SU-DHL-6 (cell line): ENCODE measurements at regions not wholly inside any gene's neighbourhood (a gene's known extent, or its start where the extent isn't known, plus 50 kb on each side); places are given as distances from the start of the nearest gene placed in this dataset.

Experiments
- EZH2phosphoT487 ChIP-seq: fragments of 200-600 bp; sonication (generic), shearing (Covaris generic); conservative IDR thresholded peaks from 2 replicates; pipeline ENCODE4 v1.6.1; 2018; ENCODE audit warnings: mild to moderate bottlenecking, antibody characterized with exemption, low read length, moderate library complexity, mixed read lengths
- TF ChIP-seq, protein P1 (sequence below): fragments of 200-600 bp; sonication (generic); IDR thresholded peaks from one replicate; pipeline ENCODE4 v1.5.1; 2017; ENCODE audit warnings: antibody characterized with exemption, mild to moderate bottlenecking, low read length, moderate library complexity; ENCODE audit not compliant: insufficient read depth, poor library complexity, severe bottlenecking

DNA sequence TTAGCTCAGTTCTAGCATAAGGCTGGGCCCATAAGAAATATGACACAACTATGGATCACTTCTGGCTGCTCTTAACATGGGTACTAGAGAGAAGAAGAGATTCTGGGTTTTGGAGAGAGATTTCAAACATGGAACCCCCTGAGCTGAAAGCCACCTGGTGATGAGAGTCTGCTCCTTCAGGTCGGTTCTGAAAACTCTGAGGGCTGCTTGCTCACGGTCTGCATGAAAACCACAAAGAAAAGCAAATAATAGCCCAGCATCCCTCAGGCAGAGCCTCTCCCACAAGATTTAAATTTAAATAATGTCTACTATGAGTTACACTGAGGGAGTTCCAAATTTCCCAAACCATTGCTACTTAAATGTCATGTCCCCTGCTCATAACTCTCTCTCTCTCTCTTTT lies 301.5 kb downstream of the BMP7 start:
- TF ChIP-seq, protein P1, sequence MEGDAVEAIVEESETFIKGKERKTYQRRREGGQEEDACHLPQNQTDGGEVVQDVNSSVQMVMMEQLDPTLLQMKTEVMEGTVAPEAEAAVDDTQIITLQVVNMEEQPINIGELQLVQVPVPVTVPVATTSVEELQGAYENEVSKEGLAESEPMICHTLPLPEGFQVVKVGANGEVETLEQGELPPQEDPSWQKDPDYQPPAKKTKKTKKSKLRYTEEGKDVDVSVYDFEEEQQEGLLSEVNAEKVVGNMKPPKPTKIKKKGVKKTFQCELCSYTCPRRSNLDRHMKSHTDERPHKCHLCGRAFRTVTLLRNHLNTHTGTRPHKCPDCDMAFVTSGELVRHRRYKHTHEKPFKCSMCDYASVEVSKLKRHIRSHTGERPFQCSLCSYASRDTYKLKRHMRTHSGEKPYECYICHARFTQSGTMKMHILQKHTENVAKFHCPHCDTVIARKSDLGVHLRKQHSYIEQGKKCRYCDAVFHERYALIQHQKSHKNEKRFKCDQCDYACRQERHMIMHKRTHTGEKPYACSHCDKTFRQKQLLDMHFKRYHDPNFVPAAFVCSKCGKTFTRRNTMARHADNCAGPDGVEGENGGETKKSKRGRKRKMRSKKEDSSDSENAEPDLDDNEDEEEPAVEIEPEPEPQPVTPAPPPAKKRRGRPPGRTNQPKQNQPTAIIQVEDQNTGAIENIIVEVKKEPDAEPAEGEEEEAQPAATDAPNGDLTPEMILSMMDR = no peak
- no peak for TF ChIP-seq EZH2phosphoT487
